GM21576 (cell line): ENCODE measurements at regions not wholly inside any gene's neighbourhood (a gene's known extent, or its start where the extent isn't known, plus 50 kb on each side); places are given as distances from the start of the nearest gene placed in this dataset.
"Not testable (repeated sequence)": the region's sequence is repeated elsewhere in the genome, so short reads cannot be mapped to it uniquely, and the experiment has no call there.

Source experiments
- ATAC-seq: cut with Tn5 transposase; IDR thresholded peaks from one replicate; pipeline ENCODE4 v1.9.1; 2021; ENCODE audit warnings: mild to moderate bottlenecking, moderate library complexity; ENCODE audit not compliant: unreplicated experiment

- ATAC-seq, result no peak
These were observed 52.8 kb upstream of the ADGRE5 start for GRCh38 chr19:14328406-14328805.

DNA sequence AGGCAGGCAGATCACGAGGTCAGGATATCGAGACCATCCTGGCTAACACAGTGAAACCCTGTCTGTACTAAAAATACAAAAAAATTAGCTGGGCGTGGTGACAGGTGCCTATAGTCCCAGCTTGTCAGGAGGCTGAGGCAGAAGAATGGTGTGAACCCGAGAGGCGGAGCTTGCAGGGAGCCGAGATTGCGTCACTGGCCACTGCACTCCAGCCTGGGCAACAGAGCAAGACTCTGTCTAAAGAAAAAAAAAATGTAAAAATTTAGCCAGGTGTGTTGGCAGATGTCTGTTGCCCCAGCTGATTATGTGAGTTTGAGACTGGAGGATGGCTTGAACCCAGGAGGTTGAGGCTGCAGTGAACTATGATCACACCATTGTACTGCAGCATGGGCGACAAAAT, 54.2 kb upstream of the ADGRE5 start:
- ATAC-seq, result not testable (repeated sequence)

GRCh38 chr19:14325863-14326262, 55.4 kb upstream of the ADGRE5 start:
- no peak for ATAC-seq

GRCh38 chr19:14325134-14325533, 56.1 kb upstream of the ADGRE5 start:
- no peak for ATAC-seq

- no peak for ATAC-seq
These were observed 58.3 kb upstream of the ADGRE5 start for GRCh38 chr19:14322889-14323463.

DNA sequence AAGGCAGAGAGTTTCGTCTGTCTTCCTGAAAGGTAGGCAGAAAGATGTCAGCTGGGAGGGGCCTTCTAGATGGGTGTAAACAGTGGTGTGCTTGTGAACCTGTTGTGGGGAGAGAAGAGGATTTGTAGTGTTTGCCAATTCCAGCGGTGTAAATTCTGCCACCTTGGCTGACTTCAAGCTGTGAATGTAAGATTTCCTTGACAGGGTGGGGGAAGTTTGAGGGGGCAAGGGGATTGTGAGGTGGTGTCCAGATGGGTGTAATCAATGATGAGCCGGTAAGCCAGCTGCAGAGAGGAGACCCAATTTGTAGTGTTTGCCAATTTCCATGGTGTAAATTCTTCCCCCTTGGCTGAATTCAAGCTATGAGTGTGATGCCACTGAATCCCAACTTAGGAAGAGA, 61.0 kb upstream of the ADGRE5 start:
- ATAC-seq, result no peak

- ATAC-seq, result not testable (repeated sequence)
These were observed 61.5 kb upstream of the ADGRE5 start for GRCh38 chr19:14319720-14320119.

- no peak for ATAC-seq
These were observed 62.4 kb upstream of the ADGRE5 start for GRCh38 chr19:14318873-14319272.

- ATAC-seq, result no peak
These were observed 64.1 kb upstream of the ADGRE5 start for GRCh38 chr19:14317157-14317556.

DNA sequence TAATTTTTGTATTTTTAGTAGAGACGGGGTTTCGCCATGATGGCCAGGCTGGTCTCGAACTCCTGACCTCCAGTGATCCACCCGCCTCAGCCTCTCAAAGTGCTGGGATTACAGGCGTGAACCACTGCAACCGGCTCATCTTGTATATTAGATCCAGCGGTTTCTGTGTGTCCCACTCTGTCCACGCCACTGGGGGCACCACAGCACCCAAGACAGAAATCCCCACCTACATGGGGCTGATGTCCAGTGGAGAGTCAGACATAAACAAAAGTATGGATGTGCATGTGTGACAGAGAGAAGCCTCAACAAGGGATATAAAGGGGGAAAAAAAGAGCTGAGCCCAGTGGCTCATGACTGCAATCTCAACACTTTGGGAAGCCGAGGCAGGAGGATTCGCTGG, 65.8 kb upstream of the ADGRE5 start:
- no peak for ATAC-seq

DNA sequence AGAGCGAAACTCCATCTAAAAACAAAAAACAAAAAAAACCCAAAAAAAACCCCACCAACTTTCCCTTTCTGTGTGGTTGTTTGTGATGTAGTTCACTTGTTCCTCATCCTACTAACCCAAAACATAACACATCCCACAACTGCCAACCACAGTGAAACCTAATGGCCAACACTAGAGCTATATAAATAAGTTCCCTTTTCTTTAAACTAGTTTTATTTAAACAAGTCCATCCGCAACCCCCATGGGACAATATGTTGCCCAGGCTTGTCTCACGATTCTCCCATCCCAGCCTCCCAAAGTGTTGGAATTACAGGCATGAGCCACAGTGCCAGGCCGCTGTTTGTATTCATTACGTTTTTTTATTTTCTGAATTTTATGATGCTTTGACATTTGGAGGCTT, 71.2 kb upstream of the ADGRE5 start:
- no peak for ATAC-seq

DNA sequence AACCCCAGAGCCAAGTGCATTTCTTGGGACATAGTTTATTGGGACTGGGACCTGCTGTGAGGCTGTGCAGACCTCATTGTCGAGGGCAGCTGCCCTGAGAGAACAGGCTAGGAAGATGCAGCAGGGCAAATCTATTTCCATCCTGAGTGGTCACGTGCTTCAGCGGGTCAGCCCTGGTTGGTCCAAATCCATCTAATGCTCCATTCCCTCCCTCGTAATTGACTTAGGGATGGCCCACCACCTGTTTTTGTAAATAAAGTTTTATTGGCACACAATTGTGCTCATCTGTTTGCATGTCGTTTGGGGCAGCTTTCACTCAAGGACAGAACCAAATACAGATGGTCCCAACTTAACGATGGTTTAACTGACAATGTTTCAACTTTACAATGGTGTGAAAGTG, 75.5 kb upstream of the ADGRE5 start:
- ATAC-seq, result no peak

- ATAC-seq, result no peak
These were observed 80.1 kb upstream of the ADGRE5 start for GRCh38 chr19:14301150-14301549.

DNA sequence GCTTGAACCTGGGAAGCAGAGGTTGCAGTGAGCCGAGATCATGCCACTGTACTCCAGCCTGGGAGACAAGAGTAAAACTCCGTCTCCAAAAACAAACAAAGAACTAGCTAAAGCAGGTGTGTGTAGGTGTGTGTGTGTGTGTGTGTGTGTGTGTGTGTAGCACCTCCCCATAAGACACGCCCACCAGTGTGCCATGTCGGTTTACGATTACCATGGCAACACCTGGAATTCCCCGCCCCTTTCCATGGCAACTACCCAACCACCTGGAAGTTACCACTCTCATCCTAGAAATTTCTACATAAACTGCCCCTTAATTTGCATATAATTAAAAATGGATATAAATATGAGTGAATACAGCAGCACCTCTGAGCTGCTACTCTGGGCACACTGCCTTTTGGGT, 80.9 kb upstream of the ADGRE5 start:
- no peak for ATAC-seq

DNA sequence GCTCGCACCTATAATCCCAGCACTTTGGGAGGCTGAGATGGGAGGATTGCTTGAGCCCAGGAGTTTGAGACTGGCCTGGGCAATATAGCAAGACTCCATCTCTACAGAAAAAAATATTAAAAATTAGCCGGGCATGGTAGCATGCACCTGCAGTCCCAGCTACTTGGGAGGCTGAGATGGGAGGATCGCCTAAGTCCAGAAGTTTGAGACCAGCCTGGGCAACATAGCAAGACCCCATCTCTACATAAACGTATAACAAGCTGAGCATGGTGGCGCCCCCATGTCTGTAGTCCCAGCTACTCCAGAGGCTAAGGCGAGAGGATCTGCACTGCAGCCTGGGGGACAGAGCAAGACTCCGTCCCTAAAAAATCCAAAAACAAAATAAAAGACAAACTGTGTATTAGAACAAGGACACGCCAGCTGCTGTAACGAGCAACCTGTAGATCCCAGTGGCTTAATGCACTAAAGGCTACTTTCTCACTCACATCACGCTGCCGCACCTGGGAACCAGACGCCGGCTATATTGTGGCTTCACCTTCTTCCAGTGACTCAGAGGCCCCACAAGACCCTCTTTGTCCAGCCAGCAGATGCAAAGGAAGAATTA, 81.9 kb upstream of the ADGRE5 start:
- ATAC-seq, result not testable (repeated sequence)

DNA sequence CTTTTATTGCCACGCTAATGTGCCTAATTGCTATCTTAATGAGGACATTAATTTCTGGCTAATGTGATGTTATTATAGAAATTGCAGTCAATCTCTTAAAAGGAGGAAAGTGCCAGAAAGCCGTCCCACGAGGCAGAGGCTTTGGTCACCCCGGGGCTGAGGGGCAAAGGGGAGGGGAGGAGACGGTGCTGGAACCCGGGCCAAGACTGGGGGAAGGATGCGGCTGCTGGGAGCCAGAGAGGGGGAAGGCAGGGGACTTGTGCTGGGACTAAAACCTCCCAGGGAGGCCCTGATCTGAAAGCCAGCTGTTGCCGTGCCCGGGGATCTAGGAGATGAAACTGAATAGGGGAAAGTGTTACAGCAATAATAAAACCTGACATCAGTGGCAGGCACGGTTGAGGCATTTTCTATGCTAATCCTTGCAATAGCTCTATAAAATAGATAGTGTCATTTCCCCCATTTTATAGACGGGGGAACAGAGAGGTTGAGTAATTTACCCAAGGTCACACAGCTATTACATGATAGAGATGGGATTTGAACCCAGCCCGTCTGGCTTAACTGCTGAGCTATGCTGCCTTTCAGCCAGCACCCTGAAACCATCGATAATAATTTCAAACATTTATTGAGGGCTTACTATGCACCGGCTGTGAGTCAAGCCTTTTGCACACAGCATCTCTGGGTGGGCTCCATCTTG, 83.2 kb upstream of the ADGRE5 start:
- not testable (repeated sequence) for ATAC-seq

DNA sequence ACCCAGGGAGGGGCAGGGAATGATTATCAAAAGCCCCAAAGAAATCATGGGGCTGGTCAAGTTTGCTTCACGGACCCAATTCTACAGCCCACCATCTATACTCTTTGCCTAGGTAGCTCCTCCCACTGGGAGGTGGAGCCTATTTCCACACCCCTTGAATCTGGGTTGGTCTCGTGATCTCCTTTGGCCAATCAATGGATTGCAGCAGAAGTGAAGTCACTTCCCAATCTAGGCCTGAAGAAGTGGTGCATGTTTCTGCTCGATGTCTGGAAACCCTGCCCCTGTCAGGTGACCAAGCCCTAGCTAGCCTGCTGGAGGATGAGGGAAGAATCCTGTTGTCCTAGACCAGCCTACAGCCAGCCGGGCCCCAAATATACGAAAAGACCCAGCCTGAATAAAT, 86.3 kb upstream of the ADGRE5 start:
- not testable (repeated sequence) for ATAC-seq

- not testable (repeated sequence) for ATAC-seq
These were observed 87.5 kb upstream of the ADGRE5 start for GRCh38 chr19:14293816-14294170.

DNA sequence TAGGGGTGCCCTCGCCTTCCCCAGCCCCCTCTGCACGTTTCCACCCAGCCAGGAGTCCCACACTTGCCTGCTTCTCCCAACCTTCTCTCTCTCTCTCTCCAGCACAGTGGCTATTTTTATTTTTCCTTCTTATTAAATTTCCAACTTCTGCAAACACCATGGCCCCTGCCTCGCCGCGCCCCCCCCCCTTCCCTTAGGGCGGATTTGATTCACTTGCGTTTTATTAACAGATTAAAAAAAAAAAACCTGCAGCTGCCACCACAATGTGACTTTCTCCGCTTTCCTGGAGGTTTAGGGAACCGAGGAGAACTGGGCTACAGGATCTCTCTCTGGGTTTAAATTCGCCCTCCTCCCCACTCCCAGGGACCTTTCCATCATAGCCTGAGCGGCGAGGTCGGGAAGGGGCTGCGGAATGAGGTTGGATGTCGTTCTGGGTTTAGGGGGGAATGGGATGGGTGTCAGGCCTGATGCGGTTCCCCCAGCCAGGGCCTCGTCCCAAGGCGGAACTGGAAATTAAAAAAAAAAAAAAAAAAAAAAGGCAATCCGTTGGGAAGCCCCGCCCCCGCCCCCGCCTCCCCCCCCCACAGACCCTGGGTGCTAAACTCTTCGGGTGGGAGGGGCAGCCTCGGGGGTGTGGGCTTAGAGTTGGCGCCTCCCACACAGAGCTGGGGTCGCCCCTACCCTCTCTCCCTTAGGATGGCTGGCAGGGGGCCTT, 87.3 kb upstream of the ADGRL1 start:
- not testable (repeated sequence) for ATAC-seq

DNA sequence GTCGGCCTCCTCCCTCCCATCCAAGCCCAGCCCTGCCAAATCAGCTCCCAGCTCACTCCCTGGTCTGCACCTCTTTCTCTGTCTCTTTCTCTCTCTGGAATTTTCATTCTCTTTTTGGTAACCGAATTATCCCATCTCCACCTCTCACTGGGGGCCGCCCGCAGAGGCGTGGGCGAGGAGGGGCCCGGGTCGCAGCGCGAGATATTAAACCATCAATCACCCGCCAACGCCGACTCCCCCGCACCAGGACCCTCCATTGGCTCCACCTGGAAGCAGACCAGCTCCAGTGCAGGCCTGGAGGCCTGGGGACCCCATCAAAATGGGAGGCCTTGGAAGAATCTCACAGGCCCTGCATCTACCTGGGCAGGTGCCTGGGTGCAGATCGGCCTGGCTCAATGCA, 83.8 kb upstream of the ADGRL1 start:
- not testable (repeated sequence) for ATAC-seq

GRCh38 chr19:14287837-14288236, 81.9 kb upstream of the ADGRL1 start:
- ATAC-seq, result not testable (repeated sequence)

DNA sequence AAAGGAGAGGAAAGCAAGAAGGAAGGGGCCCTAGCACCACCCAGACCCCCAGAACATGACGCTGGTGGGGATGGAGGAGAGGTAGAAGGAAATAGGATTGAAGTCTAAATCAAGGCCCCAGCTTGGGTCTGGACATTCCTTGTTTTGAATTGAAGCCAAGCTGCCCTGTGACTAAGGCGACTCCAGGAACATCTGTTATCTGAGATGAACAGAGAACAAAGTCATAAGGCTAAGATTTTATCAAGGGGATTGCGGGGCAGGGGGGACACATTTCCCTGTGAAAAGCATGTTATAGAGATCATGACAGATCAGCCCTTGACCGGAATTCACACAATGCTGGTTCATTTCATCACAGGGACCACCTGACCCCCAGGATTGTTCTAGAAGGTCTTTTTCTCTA, 80.6 kb upstream of the ADGRL1 start:
- not testable (repeated sequence) for ATAC-seq
